Skin epidermis (tissue), 12 donors: ENCODE measurements at regions not wholly inside any gene's neighbourhood (a gene's known extent, or its start where the extent isn't known, plus 50 kb on each side); places are given as distances from the start of the nearest gene placed in this dataset.

Source experiments
- H3K27ac ChIP-seq, 21 experiments: fragments of 200-600 bp; sonication (generic) in 11 of 21; one replicate each; pipeline ENCODE4 v1.5.0; 2020; ENCODE audit warnings: mild to moderate bottlenecking in 3 of 21, inconsistent platforms in 2 of 21, moderate library complexity in 2 of 21
- H3K4me3 ChIP-seq, 7 experiments: fragments of 200-600 bp; sonication (generic) in 2 of 7; one replicate each; pipeline ENCODE4 v1.5.0; 2020; ENCODE audit warnings: inconsistent platforms in 2 of 7, mild to moderate bottlenecking in 2 of 7, moderate library complexity in 1 of 7

DNA sequence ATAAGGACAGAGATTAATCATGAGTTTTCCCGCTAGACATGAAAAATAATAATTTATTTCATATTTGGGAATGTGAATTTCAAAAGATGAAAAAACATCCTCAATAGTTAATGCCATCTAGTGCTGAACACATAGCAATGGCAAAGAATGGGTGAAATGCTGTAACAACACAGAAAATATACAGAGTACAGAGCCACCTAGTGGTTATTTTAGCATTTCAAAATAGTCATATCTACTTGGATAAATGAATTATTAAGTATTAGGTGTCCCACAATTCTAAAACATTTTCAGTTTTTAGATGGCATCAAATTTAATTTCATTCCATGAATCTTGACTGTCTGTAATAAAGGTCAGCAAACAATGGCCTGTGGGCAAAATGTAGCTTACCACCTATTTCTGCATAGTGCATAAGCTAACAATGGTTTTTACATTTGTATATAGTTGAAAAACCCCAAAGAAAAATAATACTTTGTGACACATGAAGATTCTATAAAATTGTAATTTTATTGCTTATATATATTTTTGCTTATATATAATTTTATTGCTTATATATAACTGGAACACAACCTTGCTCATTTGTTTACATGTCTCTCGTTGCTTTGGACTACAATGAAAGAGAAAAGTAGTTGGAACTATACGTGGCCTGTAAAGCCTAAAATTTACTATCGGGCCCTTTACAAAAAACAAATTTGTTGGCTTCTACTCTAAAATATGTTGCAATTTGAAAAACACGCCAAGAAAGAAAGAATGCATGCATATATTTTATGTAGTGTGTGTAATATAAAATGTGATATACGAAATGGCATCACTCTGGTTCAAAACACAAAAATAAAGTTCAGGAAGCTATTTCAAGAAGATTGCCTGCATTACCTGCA, 99.1 kb upstream of the FAM47C start:
- H3K27ac ChIP-seq = no peak overlapping the region
- H3K4me3 ChIP-seq = no peak overlapping the region

DNA sequence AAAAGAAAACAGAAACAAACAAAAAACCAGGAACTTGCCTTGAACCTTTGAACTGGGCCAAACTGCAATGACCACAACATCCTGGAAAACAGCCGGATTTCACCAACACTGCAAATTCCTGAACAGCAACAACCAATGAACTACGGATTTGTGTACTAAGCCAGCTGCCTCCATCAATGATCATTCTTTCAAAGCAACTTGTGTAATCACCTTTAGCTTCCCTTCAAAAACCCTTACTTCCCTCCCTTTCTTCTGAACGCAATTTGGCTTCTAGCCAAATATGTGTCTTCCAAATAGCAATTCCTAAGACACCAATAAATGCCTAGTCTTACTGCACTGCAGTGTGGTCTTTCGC, 98.5 kb upstream of the FAM47C start:
- H3K27ac ChIP-seq = no peak overlapping the region
- H3K4me3 ChIP-seq = no peak overlapping the region

GRCh38 chrX:36913551-36913950, 94.6 kb upstream of the FAM47C start:
- H3K27ac ChIP-seq = no peak overlapping the region
- H3K4me3 ChIP-seq = no peak overlapping the region

GRCh38 chrX:36916941-36917340, 91.2 kb upstream of the FAM47C start:
- no peak overlapping the region for H3K4me3 ChIP-seq
- no peak overlapping the region for H3K27ac ChIP-seq

GRCh38 chrX:36927712-36928111, 80.5 kb upstream of the FAM47C start:
- no peak overlapping the region for H3K4me3 ChIP-seq
- H3K27ac ChIP-seq = no peak overlapping the region

DNA sequence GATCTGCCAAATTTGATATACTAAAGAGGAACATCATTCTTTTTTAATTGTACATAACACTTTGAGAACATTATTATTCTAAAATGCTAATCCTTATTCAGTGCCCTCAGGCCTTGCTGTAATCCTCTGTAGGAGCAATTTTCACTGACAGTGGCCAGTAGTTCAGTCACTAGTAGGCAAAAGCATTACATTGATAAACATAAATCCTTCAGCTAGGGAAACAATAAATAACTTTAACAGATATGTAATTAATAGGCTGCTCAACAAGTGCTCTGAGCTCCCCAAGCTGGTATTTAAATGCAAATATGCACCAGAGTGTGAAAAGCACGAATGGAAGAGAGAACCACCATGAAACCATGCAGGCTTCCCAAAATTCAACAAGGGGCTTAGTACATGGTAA, 77.7 kb upstream of the FAM47C start:
- H3K27ac ChIP-seq = no peak overlapping the region
- H3K4me3 ChIP-seq = no peak overlapping the region

- no peak overlapping the region for H3K4me3 ChIP-seq
- H3K27ac ChIP-seq = no peak overlapping the region
These were observed 61.0 kb upstream of the FAM47C start for GRCh38 chrX:36947214-36947613.

- Histone ChIP-seq H3K4me3 (no peak overlapping the region), H3K27ac (no peak overlapping the region)
These were observed 57.5 kb upstream of the FAM47C start for GRCh38 chrX:36950495-36951253.

DNA sequence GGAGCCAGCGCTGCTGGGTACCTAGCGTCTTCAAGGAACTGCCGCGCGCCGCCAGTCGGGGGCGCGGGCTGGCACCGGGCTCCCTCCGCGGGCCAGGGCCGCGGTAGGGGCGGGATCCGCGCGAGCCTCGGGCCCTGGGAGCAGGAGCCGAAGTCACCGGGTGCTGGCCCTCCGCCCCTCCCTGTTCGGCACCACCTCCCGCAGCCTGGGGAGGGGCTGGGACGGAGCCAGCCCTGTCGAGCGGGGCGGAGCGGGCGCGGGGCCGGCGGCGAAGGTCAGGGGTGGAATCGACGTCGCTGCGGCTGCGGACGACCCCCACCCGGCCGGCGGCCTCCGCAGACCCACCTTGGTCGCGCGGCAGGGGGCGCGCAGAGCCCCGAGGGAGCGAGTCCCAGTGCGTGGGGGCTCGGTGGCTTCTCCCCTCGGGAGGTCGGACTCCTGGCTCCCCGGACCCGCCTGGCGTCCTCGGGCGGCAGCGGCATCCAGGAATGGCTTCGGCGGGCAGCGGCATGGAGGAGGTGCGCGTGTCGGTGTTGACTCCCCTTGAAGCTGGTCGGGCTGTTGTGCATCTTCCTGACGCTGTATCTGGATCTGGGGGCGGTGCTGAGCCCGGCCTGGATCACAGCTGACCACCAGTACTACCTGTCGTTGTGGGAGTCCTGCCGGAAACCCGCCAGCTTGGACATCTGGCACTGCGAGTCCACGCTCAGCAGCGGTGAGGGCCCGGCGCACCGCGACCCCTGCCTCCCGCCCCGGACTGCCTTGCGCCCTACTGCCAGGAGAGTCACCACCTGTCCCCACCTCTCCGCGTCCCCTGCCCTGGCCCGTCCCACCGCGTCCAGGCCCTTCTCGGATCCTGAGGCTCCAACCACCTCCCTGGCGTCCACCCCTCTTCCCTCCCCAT, 50.5 kb upstream of the FAM47C start:
- Histone ChIP-seq H3K27ac (no peak overlapping the region), H3K4me3 (peak overlapping the region in 4 of 7 experiments; percentile 7 to 38 (median 12))
